HEK293T (cell line): ENCODE measurements at regions not wholly inside any gene's neighbourhood (a gene's known extent, or its start where the extent isn't known, plus 50 kb on each side); places are given as distances from the start of the nearest gene placed in this dataset.

Experiments used
- CTCF ChIA-PET: fragments of 350-600 bp; formaldehyde crosslinking; extraction: SDS; loops from one replicate; lab custom pipeline; 2021; ENCODE audit warnings: antibody characterized with exemption, inconsistent platforms; lab: Yijun Ruan, JAX
- POLR2A ChIA-PET: fragments of 350-600 bp; formaldehyde crosslinking; extraction: SDS; loops from one replicate; lab custom pipeline; 2020; ENCODE audit warnings: antibody characterized with exemption, inconsistent platforms; lab: Yijun Ruan, JAX
- DNase-seq: peaks from one replicate; pipeline ENCODE4 v3.0.0; 2012; ENCODE audit warnings: mixed read lengths; ENCODE audit errors: extremely low spot score
- ARNT ChIP-seq: fragments of 450-650 bp; IDR thresholded peaks from 2 replicates; pipeline ENCODE4 v1.6.1; 2017; ENCODE audit warnings: mild to moderate bottlenecking
- BHLHE40 ChIP-seq: fragments of 450-650 bp; IDR thresholded peaks from 2 replicates; pipeline ENCODE4 v1.6.1; 2016; ENCODE audit warnings: mild to moderate bottlenecking, moderate library complexity, borderline replicate concordance
- CTBP1 ChIP-seq: fragments of 450-650 bp; IDR thresholded peaks from 2 replicates; pipeline ENCODE4 v1.6.1; 2016; ENCODE audit warnings: borderline replicate concordance
- ELF4 ChIP-seq: fragments of 450-650 bp; IDR thresholded peaks from 2 replicates; pipeline ENCODE4 v1.6.1; 2017; ENCODE audit warnings: antibody characterized with exemption
- FOXA1 ChIP-seq: fragments of 450-650 bp; IDR thresholded peaks from 2 replicates; pipeline ENCODE4 v1.6.1; 2016; ENCODE audit warnings: mild to moderate bottlenecking
- FOXK2 ChIP-seq: fragments of 450-650 bp; IDR thresholded peaks from 2 replicates; pipeline ENCODE4 v1.6.1; 2016; ENCODE audit warnings: mild to moderate bottlenecking
- FOXM1 ChIP-seq: fragments of 450-650 bp; IDR thresholded peaks from 2 replicates; pipeline ENCODE4 v1.6.1; 2017; ENCODE audit warnings: mild to moderate bottlenecking, borderline replicate concordance
- HDGF ChIP-seq: fragments of 450-650 bp; IDR thresholded peaks from 2 replicates; pipeline ENCODE4 v1.6.1; 2017; ENCODE audit warnings: antibody characterized with exemption, borderline replicate concordance
- L3MBTL2 ChIP-seq: fragments of 450-650 bp; conservative IDR thresholded peaks from 2 replicates; pipeline ENCODE4 v1.6.1; 2016; ENCODE audit warnings: mild to moderate bottlenecking
- LEF1 ChIP-seq: fragments of 450-650 bp; IDR thresholded peaks from 2 replicates; pipeline ENCODE4 v1.6.1; 2017; ENCODE audit warnings: mild to moderate bottlenecking, borderline replicate concordance
- NFRKB ChIP-seq: fragments of 450-650 bp; IDR thresholded peaks from 2 replicates; pipeline ENCODE4 v1.6.1; 2016; ENCODE audit warnings: mild to moderate bottlenecking, moderate library complexity
- PKNOX1 ChIP-seq: fragments of 450-650 bp; IDR thresholded peaks from 2 replicates; pipeline ENCODE4 v1.6.1; 2016
- SP1 ChIP-seq: fragments of 450-650 bp; IDR thresholded peaks from 2 replicates; pipeline ENCODE4 v1.6.1; 2017
- SUZ12 ChIP-seq: fragments of 450-650 bp; IDR thresholded peaks from 2 replicates; pipeline ENCODE4 v1.6.1; 2016; ENCODE audit warnings: mild to moderate bottlenecking
- TARDBP ChIP-seq: fragments of 450-650 bp; IDR thresholded peaks from 2 replicates; pipeline ENCODE4 v1.6.1; 2016
- ZNF384 ChIP-seq: fragments of 450-650 bp; IDR thresholded peaks from 2 replicates; pipeline ENCODE4 v1.6.1; 2016

DNA sequence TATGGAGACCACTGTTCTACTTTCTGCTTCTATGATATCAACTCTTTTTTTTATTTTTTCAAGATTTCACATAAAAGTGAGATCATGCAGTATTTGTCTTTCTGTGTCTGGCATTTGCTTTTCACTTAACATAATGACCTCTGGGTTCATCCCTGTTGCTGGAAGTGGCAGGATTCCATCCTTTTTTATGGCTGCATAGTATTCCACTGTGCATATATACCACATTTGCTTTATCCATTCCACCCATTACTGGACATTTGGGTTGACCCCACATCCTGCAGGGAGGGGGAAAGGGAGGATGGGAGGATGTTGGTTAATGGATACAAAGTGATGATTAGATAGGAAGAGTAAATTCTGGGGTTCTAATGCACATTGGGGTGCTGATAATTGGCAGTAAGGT, 80.3 kb upstream of the NPTX2 start:
- CTCF ChIA-PET = no interaction called here
- DNase-seq = no peak
- POLR2A ChIA-PET = no interaction called here
- TF ChIP-seq SP1 (no peak), LEF1 (no peak), CTBP1 (no peak), BHLHE40 (no peak), ELF4 (no peak), FOXK2 (no peak), PKNOX1 (no peak), HDGF (no peak), TARDBP (no peak), NFRKB (no peak), FOXA1 (no peak), SUZ12 (no peak), ZNF384 (no peak), L3MBTL2 (no peak), FOXM1 (no peak)

DNA sequence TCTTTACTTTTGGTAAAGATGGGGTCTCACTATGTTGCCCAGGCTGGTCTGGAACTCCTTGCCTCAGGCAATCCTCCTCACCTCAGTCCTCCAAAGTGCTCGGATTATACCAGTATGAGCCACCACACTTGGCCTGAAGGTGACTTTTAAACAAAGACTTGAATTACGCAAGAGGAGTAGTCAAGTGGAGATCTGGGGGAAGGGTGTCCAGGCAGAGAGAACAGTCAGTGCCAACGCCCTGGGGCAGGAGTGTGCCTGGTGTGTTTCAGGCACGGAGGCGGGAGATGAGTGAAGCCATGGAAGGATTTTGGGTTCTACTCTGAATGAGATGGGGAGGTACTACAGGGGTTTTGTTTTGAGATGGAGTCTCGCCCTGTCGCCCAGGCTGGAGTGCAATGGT, 82.6 kb upstream of the NPTX2 start:
- ChIA-PET POLR2A (no interaction called here), CTCF (interaction anchor here (0.6 kb wide), 1 partner anchor 309 kb away, joined by 4 read pairs; no protein-coding TSS in a partner anchor)
- TF ChIP-seq CTBP1 = no peak
- TF ChIP-seq SP1 = no peak
- TF ChIP-seq BHLHE40 = no peak
- TF ChIP-seq LEF1 = no peak
- TF ChIP-seq TARDBP = no peak
- no peak for TF ChIP-seq ZNF384
- TF ChIP-seq NFRKB = no peak
- DNase-seq = no peak

GRCh38 chr7:98531717-98532116, 85.4 kb upstream of the NPTX2 start:
- ChIA-PET POLR2A (no interaction called here), CTCF (no interaction called here)
- TF ChIP-seq SP1 (no peak), FOXM1 (no peak)
- no peak for DNase-seq

GRCh38 chr7:98528079-98528478, 89.0 kb upstream of the NPTX2 start:
- CTCF ChIA-PET = no interaction called here
- DNase-seq = no peak
- POLR2A ChIA-PET = no interaction called here
- no peak for TF ChIP-seq SP1
- no peak for TF ChIP-seq TARDBP
- TF ChIP-seq FOXK2 = no peak
- TF ChIP-seq FOXM1 = no peak
- TF ChIP-seq SUZ12 = no peak
- no peak for TF ChIP-seq LEF1
- no peak for TF ChIP-seq ARNT
- no peak for TF ChIP-seq FOXA1
- TF ChIP-seq HDGF = no peak
- TF ChIP-seq ELF4 = no peak
- no peak for TF ChIP-seq PKNOX1
- no peak for TF ChIP-seq NFRKB
- TF ChIP-seq L3MBTL2 = no peak
- no peak for TF ChIP-seq BHLHE40
- TF ChIP-seq ZNF384 = no peak
- no peak for TF ChIP-seq CTBP1

DNA sequence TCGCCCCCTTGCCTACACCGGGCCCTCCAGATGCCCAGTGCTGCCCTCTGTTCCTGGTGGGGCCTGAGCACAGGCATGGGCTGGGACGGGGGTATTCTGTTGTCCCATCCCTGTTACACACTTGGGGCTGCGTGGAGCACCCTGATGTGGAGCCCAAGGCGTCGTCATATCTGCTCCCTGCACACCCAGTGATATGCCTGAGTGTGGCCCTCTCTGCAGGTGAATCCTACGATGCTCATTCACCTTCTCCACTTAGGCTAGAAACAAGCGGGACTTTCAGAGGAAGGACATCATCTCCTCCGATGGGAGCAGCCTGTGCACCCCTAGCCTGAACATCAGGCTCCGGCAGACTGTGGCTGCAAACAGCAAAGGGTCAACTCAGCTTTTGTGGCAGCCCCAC, 91.0 kb upstream of the NPTX2 start:
- TF ChIP-seq FOXM1 = no peak
- TF ChIP-seq HDGF = no peak
- no peak for TF ChIP-seq NFRKB
- TF ChIP-seq CTBP1 = no peak
- no peak for TF ChIP-seq ZNF384
- CTCF ChIA-PET = no interaction called here
- POLR2A ChIA-PET = no interaction called here
- no peak for DNase-seq

DNA sequence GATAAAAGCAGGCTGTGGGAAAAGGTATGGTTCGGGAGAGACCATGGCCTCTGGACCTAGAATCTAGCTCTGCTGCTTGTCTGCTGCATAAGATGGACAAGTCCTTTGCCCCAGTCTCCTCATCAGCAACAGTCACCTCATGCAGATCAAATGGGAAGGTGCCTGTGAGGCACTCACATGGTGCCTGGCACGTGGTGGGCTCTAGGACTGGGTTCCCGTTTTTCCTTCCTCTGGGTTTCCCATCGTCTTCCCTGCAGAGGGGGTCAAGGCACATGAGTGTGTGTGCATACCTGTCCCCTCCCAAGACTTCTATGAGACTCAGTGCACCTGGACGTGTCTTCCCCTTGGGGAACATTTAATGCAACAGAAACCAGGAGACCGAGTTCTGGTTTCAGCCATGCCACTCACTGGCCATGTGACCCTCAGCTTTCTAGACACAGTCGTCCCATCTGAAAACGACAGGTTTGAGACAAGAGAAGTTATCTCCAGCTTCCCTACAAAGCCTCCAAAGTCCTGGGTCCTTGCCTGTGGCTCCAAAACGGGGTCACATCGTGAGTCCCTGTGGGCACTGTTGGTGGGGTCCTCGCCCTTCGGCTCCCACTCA, 95.9 kb upstream of the NPTX2 start:
- no peak for DNase-seq
- ChIA-PET POLR2A (no interaction called here), CTCF (no interaction called here)
- TF ChIP-seq FOXM1 (no peak), FOXK2 (no peak), ELF4 (no peak), LEF1 (no peak), NFRKB (no peak), L3MBTL2 (no peak), HDGF (no peak), ZNF384 (no peak), PKNOX1 (no peak), TARDBP (no peak), SP1 (no peak), BHLHE40 (no peak), FOXA1 (no peak), SUZ12 (no peak), CTBP1 (no peak), ARNT (no peak)
